Adipocyte (in vitro differentiated cells): ENCODE measurements at regions not wholly inside any gene's neighbourhood (a gene's known extent, or its start where the extent isn't known, plus 50 kb on each side); places are given as distances from the start of the nearest gene placed in this dataset.

Experiments used
- DNase-seq: peaks from one replicate; pipeline ENCODE4 v3.0.0-alpha.2; 2015; ENCODE audit warnings: low read depth
- H3K27me3 ChIP-seq: replicated peaks from 2 replicates; pipeline ENCODE4 v1.7.0; 2013; ENCODE audit warnings: mild to moderate bottlenecking, low read length, moderate library complexity; ENCODE audit not compliant: control insufficient read depth, insufficient read depth
- H3K36me3 ChIP-seq: 2 replicates; pipeline ENCODE4 v1.7.0; 2013; ENCODE audit warnings: low read length, mild to moderate bottlenecking, moderate library complexity; ENCODE audit not compliant: control insufficient read depth, insufficient read depth, severe bottlenecking
- H3K4me1 ChIP-seq: 2 replicates; pipeline ENCODE4 v1.7.0; 2013; ENCODE audit warnings: mild to moderate bottlenecking, low read length, moderate library complexity; ENCODE audit not compliant: control insufficient read depth, insufficient read depth
- H3K4me3 ChIP-seq: 2 replicates; pipeline ENCODE4 v1.7.0; 2013; ENCODE audit warnings: mild to moderate bottlenecking, low read length, moderate library complexity
- H3K9ac ChIP-seq: 2 replicates; pipeline ENCODE4 v1.7.0; 2013; ENCODE audit warnings: mild to moderate bottlenecking, low read length, moderate library complexity
- H3K9me3 ChIP-seq: 2 replicates; pipeline ENCODE4 v1.7.0; 2013; ENCODE audit warnings: mild to moderate bottlenecking, low read length, moderate library complexity; ENCODE audit not compliant: control insufficient read depth

- Histone ChIP-seq H3K27me3 (peaks cover 8% of the 10 kb centered on the region), H3K36me3 (no peaks in the 10 kb centered on the region), H3K4me3 (no peak overlapping the region), H3K4me1 (no peaks in the 10 kb centered on the region), H3K9ac (no peak overlapping the region), H3K9me3 (no peaks in the 10 kb centered on the region)
- no peak for DNase-seq
Measured at GRCh38 chr19:31611046-31611877, 262.0 kb upstream of the TSHZ3 start.

GRCh38 chr19:31612873-31613272 is 263.6 kb upstream of the TSHZ3 start:
- no peaks in the 10 kb centered on the region for H3K9me3 ChIP-seq
- peaks cover 8% of the 10 kb centered on the region for H3K27me3 ChIP-seq
- H3K4me1 ChIP-seq = no peaks in the 10 kb centered on the region
- no peak overlapping the region for H3K4me3 ChIP-seq
- H3K9ac ChIP-seq = no peak overlapping the region
- no peaks in the 10 kb centered on the region for H3K36me3 ChIP-seq
- no peak for DNase-seq

- Histone ChIP-seq H3K9ac (no peak overlapping the region), H3K9me3 (no peaks in the 10 kb centered on the region), H3K4me1 (no peaks in the 10 kb centered on the region), H3K27me3 (peaks cover 8% of the 10 kb centered on the region), H3K4me3 (no peak overlapping the region), H3K36me3 (no peaks in the 10 kb centered on the region)
- no peak for DNase-seq
Measured at GRCh38 chr19:31613683-31614219, 264.5 kb upstream of the TSHZ3 start.

- no peak for DNase-seq
- no peaks in the 10 kb centered on the region for H3K4me1 ChIP-seq
- H3K4me3 ChIP-seq = no peak overlapping the region
- H3K9ac ChIP-seq = no peak overlapping the region
- no peaks in the 10 kb centered on the region for H3K9me3 ChIP-seq
- H3K36me3 ChIP-seq = no peaks in the 10 kb centered on the region
- H3K27me3 ChIP-seq = peaks cover 3% of the 10 kb centered on the region
Measured at GRCh38 chr19:31616031-31616430, 266.8 kb upstream of the TSHZ3 start.

GRCh38 chr19:31617010-31617585 is 267.9 kb upstream of the TSHZ3 start:
- Histone ChIP-seq H3K9ac (no peak overlapping the region), H3K4me1 (no peaks in the 10 kb centered on the region), H3K27me3 (no peaks in the 10 kb centered on the region), H3K4me3 (no peak overlapping the region), H3K36me3 (no peaks in the 10 kb centered on the region), H3K9me3 (peaks cover 9% of the 10 kb centered on the region)
- no peak for DNase-seq

- no peaks in the 10 kb centered on the region for H3K36me3 ChIP-seq
- H3K4me1 ChIP-seq = no peaks in the 10 kb centered on the region
- H3K9ac ChIP-seq = no peak overlapping the region
- H3K9me3 ChIP-seq = peaks cover 9% of the 10 kb centered on the region
- H3K4me3 ChIP-seq = no peak overlapping the region
- H3K27me3 ChIP-seq = peaks cover 16% of the 10 kb centered on the region
- no peak for DNase-seq
Measured at GRCh38 chr19:31625056-31625455, 275.8 kb upstream of the TSHZ3 start.

- Histone ChIP-seq H3K27me3 (peaks cover 16% of the 10 kb centered on the region), H3K9me3 (peaks cover 9% of the 10 kb centered on the region), H3K36me3 (no peaks in the 10 kb centered on the region), H3K4me3 (no peak overlapping the region), H3K9ac (no peak overlapping the region), H3K4me1 (no peaks in the 10 kb centered on the region)
- no peak for DNase-seq
Measured at GRCh38 chr19:31625575-31625974, 276.3 kb upstream of the TSHZ3 start.

GRCh38 chr19:31626941-31627340 is 277.7 kb upstream of the TSHZ3 start:
- DNase-seq = no peak
- Histone ChIP-seq H3K27me3 (peaks cover 16% of the 10 kb centered on the region), H3K9ac (no peak overlapping the region), H3K4me3 (no peak overlapping the region), H3K9me3 (peaks cover under 1% of the 10 kb centered on the region), H3K4me1 (no peaks in the 10 kb centered on the region), H3K36me3 (no peaks in the 10 kb centered on the region)

GRCh38 chr19:31627620-31628365 is 278.6 kb upstream of the TSHZ3 start:
- no peak for DNase-seq
- Histone ChIP-seq H3K9ac (no peak overlapping the region), H3K4me1 (no peaks in the 10 kb centered on the region), H3K27me3 (peaks cover 16% of the 10 kb centered on the region), H3K36me3 (no peaks in the 10 kb centered on the region), H3K9me3 (no peaks in the 10 kb centered on the region), H3K4me3 (no peak overlapping the region)

GRCh38 chr19:31629579-31630363 is 280.5 kb upstream of the TSHZ3 start:
- H3K27me3 ChIP-seq = peaks cover 18% of the 10 kb centered on the region
- no peak overlapping the region for H3K4me3 ChIP-seq
- no peaks in the 10 kb centered on the region for H3K9me3 ChIP-seq
- DNase-seq = no peak
- H3K4me1 ChIP-seq = no peaks in the 10 kb centered on the region
- H3K9ac ChIP-seq = no peak overlapping the region
- H3K36me3 ChIP-seq = no peaks in the 10 kb centered on the region
